ENCODE measurements at regions not wholly inside any gene's neighbourhood (a gene's known extent, or its start where the extent isn't known, plus 50 kb on each side); places are given as distances from the start of the nearest gene placed in this dataset.

- TF ChIP-seq CTCF (IDR thresholded peaks at IDR 0.05), result no peak
- TF ChIP-seq POLR2AphosphoS5 (IDR thresholded peaks at IDR 0.05), result no peak
Measured at GRCh38 chr6:8282380-8282779, 153.0 kb downstream of the SLC35B3 start.

Measured in prostate gland (tissue), 2 donors.